Suprapubic skin (tissue), 4 donors: ENCODE measurements at regions not wholly inside any gene's neighbourhood (a gene's known extent, or its start where the extent isn't known, plus 50 kb on each side); places are given as distances from the start of the nearest gene placed in this dataset.

Source experiments
- DNase-seq, 2 donors: peaks; one replicate each; pipeline ENCODE4 v3.0.0-alpha.2; 2019; ENCODE audit warnings: low spot score in 2 of 2
- H3K27ac ChIP-seq: fragments of 200-600 bp; sonication (generic); one replicate; pipeline ENCODE4 v1.5.1; 2019
- H3K27me3 ChIP-seq: fragments of 200-600 bp; sonication (generic); one replicate; pipeline ENCODE4 v1.5.1; 2019
- H3K36me3 ChIP-seq: fragments of 200-600 bp; sonication (generic); one replicate; pipeline ENCODE4 v1.5.1; 2019
- H3K4me1 ChIP-seq: fragments of 200-600 bp; sonication (generic); one replicate; pipeline ENCODE4 v1.5.1; 2019
- H3K4me3 ChIP-seq: fragments of 200-600 bp; sonication (generic); one replicate; pipeline ENCODE4 v1.5.1; 2019; ENCODE audit warnings: mild to moderate bottlenecking
- H3K9me3 ChIP-seq: fragments of 200-600 bp; sonication (generic); one replicate; pipeline ENCODE4 v1.5.1; 2019
- EP300 ChIP-seq: sonication (generic); formaldehyde crosslinking; IDR thresholded peaks from one replicate; pipeline ENCODE4 v1.6.1; 2017; ENCODE audit warnings: antibody characterized with exemption
- POLR2A ChIP-seq, 2 donors: fragments of 450-650 bp; IDR thresholded peaks; one replicate each; pipeline ENCODE4 v1.6.1; 2017; ENCODE audit warnings: antibody characterized with exemption in 2 of 2, mild to moderate bottlenecking in 2 of 2, moderate library complexity in 2 of 2
- POLR2AphosphoS5 ChIP-seq, 3 donors: sonication (generic); formaldehyde crosslinking; IDR thresholded peaks; one replicate each; pipeline ENCODE4 v1.6.1; 2017; ENCODE audit warnings: antibody characterized with exemption in 3 of 3
- WGBS: methylation state at CpG from one replicate; pipeline ENCODE4 v1.1.5; 2018; 5-methylcytosine and 5-hydroxymethylcytosine counted together
- TF ChIP-seq, protein P1 (sequence below), 2 donors: fragments of 200-600 bp in 1 of 2; fragments of 450-650 bp in 1 of 2; sonication (generic) in 1 of 2; IDR thresholded peaks; one replicate each; pipeline ENCODE4 v1.5.1; 2016 to 2019; ENCODE audit warnings: antibody characterized with exemption in 2 of 2, mild to moderate bottlenecking in 1 of 2, moderate library complexity in 1 of 2

- Histone ChIP-seq H3K4me3 (no peak overlapping the region), H3K36me3 (no peaks in the 10 kb centered on the region), H3K9me3 (no peaks in the 10 kb centered on the region), H3K4me1 (peaks cover 3% of the 10 kb centered on the region), H3K27me3 (no peaks in the 10 kb centered on the region), H3K27ac (no peak overlapping the region)
- TF ChIP-seq EP300: no peak
- TF ChIP-seq, protein P1, sequence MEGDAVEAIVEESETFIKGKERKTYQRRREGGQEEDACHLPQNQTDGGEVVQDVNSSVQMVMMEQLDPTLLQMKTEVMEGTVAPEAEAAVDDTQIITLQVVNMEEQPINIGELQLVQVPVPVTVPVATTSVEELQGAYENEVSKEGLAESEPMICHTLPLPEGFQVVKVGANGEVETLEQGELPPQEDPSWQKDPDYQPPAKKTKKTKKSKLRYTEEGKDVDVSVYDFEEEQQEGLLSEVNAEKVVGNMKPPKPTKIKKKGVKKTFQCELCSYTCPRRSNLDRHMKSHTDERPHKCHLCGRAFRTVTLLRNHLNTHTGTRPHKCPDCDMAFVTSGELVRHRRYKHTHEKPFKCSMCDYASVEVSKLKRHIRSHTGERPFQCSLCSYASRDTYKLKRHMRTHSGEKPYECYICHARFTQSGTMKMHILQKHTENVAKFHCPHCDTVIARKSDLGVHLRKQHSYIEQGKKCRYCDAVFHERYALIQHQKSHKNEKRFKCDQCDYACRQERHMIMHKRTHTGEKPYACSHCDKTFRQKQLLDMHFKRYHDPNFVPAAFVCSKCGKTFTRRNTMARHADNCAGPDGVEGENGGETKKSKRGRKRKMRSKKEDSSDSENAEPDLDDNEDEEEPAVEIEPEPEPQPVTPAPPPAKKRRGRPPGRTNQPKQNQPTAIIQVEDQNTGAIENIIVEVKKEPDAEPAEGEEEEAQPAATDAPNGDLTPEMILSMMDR (IDR thresholded peaks at IDR 0.05): no peak
- no peak for TF ChIP-seq POLR2AphosphoS5 (IDR thresholded peaks at IDR 0.05)
- no peak for TF ChIP-seq POLR2A (IDR thresholded peaks at IDR 0.05)
- no peak for DNase-seq
- WGBS: 77% methylated on average over 3 of the region's 3 CpGs
Measured at GRCh38 chr21:26412885-26413284, 160.2 kb downstream of the CYYR1 start.

GRCh38 chr21:26409735-26410134, 163.4 kb downstream of the CYYR1 start:
- peaks cover 10% of the 10 kb centered on the region for H3K4me1 ChIP-seq
- WGBS: 54% methylated on average over 4 of the region's 4 CpGs
- H3K27ac ChIP-seq: no peak overlapping the region
- TF ChIP-seq POLR2A (IDR thresholded peaks at IDR 0.05) (no peak), POLR2AphosphoS5 (IDR thresholded peaks at IDR 0.05) (no peak), EP300 (no peak)
- TF ChIP-seq, protein P1 (IDR thresholded peaks at IDR 0.05): no peak
- no peaks in the 10 kb centered on the region for H3K9me3 ChIP-seq
- no peak overlapping the region for H3K4me3 ChIP-seq
- H3K27me3 ChIP-seq: no peaks in the 10 kb centered on the region
- DNase-seq: no peak
- H3K36me3 ChIP-seq: no peaks in the 10 kb centered on the region

GRCh38 chr21:26408511-26408910, 164.6 kb downstream of the CYYR1 start:
- Histone ChIP-seq H3K36me3 (no peaks in the 10 kb centered on the region), H3K4me1 (peaks cover 10% of the 10 kb centered on the region), H3K27me3 (no peaks in the 10 kb centered on the region), H3K4me3 (no peak overlapping the region), H3K9me3 (no peaks in the 10 kb centered on the region), H3K27ac (no peak overlapping the region)
- DNase-seq: no peak
- TF ChIP-seq POLR2AphosphoS5 (IDR thresholded peaks at IDR 0.05): no peak
- no peak for TF ChIP-seq POLR2A (IDR thresholded peaks at IDR 0.05)
- TF ChIP-seq, protein P1 (IDR thresholded peaks at IDR 0.05): no peak
- no peak for TF ChIP-seq EP300

DNA sequence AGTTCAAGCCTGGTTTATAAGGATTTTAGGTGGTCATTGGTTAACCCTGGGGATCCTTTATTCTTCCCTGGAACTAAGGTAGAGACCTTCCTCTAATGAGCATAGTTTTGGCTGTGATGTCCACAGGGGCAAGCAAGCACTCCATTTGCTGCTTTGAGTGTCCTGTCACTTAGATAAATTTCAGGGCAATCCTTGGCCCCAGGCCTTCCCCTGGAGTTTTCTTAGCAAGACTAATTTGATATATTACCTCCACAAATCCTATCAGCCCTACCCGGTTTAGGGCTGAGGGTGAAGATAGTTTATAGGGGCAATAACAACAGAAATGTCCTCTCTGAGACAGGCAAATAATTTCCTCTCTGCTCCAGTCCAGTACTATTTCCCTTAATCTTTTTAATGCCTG, 166.6 kb downstream of the CYYR1 start:
- Histone ChIP-seq H3K4me3 (no peak overlapping the region), H3K27ac (no peak overlapping the region)
- no peak for DNase-seq

DNA sequence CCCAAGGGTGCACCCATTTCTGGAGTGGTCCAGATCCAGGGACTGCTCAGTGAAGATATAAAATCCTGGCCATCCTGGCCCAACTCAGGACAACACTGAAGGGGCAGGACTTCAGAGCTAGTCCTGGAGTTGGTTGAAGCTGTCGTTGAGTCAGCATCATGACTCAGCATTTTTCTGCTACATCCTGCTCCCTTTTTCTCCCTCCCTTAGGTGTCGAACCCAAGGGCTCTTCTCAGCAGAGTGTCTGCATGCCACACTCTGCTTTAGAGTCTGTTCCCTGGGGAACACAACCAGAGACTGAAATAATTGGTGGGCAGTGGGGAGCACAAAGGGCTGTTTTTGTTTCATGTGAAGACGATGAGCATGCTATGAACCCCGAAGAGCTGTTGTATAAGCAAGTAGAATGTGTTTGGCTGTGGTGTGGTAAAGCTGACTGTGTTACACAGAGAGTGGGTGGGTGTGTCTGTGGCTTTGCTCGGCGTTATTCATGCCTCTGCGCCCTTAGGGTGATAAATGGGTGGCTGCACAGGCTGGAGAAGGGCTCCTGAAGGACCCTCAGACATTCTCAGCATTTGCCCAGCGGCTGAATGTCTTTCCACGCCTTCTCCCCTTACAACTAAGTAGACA, 167.2 kb downstream of the CYYR1 start:
- peaks cover 10% of the 10 kb centered on the region for H3K4me1 ChIP-seq
- H3K4me3 ChIP-seq: no peak overlapping the region
- WGBS: 44% methylated on average over 9 of the region's 9 CpGs
- H3K36me3 ChIP-seq: no peaks in the 10 kb centered on the region
- H3K9me3 ChIP-seq: no peaks in the 10 kb centered on the region
- H3K27ac ChIP-seq: no peak overlapping the region
- DNase-seq: no peak
- TF ChIP-seq, protein P1 (IDR thresholded peaks at IDR 0.05): no peak
- no peak for TF ChIP-seq POLR2AphosphoS5 (IDR thresholded peaks at IDR 0.05)
- TF ChIP-seq POLR2A (IDR thresholded peaks at IDR 0.05): no peak
- TF ChIP-seq EP300: no peak
- no peaks in the 10 kb centered on the region for H3K27me3 ChIP-seq

More for the DNA sequence above, 166.6 kb downstream of the CYYR1 start:
- Histone ChIP-seq H3K27me3 (no peaks in the 10 kb centered on the region), H3K36me3 (no peaks in the 10 kb centered on the region), H3K4me1 (peaks cover 10% of the 10 kb centered on the region), H3K9me3 (no peaks in the 10 kb centered on the region)
- TF ChIP-seq POLR2A (IDR thresholded peaks at IDR 0.05) (no peak), EP300 (no peak), POLR2AphosphoS5 (IDR thresholded peaks at IDR 0.05) (no peak)
- TF ChIP-seq, protein P1 (IDR thresholded peaks at IDR 0.05): no peak
- WGBS: 63% methylated on average over 1 of the region's 1 CpG
